ENCODE measurements at regions not wholly inside any gene's neighbourhood (a gene's known extent, or its start where the extent isn't known, plus 50 kb on each side); places are given as distances from the start of the nearest gene placed in this dataset.

DNA sequence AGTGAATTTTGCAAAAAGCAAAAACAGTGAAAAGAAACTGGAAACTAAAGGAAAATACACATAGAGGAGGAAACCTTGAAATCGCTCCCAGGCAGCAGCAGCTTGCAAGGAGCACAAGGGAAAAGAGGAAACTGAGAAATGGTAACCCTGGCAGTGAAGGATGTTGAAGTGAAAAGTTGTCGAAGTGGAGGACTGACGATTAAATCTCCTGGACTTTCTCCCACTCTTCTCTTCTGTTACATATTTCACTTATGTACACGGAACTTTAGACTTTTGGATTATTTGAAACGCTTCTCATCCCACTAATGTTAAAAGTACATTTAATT, 388.8 kb upstream of the USP15 start:
- no peaks in the 10 kb centered on the region for H3K27me3 ChIP-seq (ENCODE audit: insufficient read depth, low read length)
- CTCF ChIA-PET = no interaction called here
- no peaks in the 10 kb centered on the region for H3K36me3 ChIP-seq (ENCODE audit: control insufficient read depth in 1 of 2, insufficient read depth in 2 of 2, low read length in 2 of 2)
- no TSS peak for BruUV-seq (replicated peaks)
- DNase-seq (ENCODE audit: low read depth, low spot score) (no peak), ATAC-seq (no peak)
- H3K9me3 ChIP-seq (ENCODE audit: control insufficient read depth in 1 of 2, insufficient read depth in 1 of 2, low read depth in 1 of 2, low read length in 2 of 2) = no peaks in the 10 kb centered on the region
- POLR2A ChIA-PET = no interaction called here
- intact Hi-C loops (cut with micrococcal nuclease) = no loop called here
- H3K9me2 ChIP-seq (ENCODE audit: insufficient read depth) = no peaks in the 10 kb centered on the region
- no peak overlapping the region for H3K4me3 ChIP-seq (replicated peaks in 1 of 2; ENCODE audit: low read depth in 1 of 2, low read length in 2 of 2)
- TF ChIP-seq, protein P1, sequence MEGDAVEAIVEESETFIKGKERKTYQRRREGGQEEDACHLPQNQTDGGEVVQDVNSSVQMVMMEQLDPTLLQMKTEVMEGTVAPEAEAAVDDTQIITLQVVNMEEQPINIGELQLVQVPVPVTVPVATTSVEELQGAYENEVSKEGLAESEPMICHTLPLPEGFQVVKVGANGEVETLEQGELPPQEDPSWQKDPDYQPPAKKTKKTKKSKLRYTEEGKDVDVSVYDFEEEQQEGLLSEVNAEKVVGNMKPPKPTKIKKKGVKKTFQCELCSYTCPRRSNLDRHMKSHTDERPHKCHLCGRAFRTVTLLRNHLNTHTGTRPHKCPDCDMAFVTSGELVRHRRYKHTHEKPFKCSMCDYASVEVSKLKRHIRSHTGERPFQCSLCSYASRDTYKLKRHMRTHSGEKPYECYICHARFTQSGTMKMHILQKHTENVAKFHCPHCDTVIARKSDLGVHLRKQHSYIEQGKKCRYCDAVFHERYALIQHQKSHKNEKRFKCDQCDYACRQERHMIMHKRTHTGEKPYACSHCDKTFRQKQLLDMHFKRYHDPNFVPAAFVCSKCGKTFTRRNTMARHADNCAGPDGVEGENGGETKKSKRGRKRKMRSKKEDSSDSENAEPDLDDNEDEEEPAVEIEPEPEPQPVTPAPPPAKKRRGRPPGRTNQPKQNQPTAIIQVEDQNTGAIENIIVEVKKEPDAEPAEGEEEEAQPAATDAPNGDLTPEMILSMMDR (IDR thresholded peaks at IDR 0.05 in 2 of 3, conservative IDR thresholded peaks at IDR 0.05 in 1 of 3; ENCODE audit: borderline replicate concordance in 1 of 3, insufficient read depth in 1 of 3, low read depth in 2 of 3, low read length in 2 of 3) = no peak
- TF ChIP-seq ZFX (IDR thresholded peaks at IDR 0.05) = no peak
- TF ChIP-seq, protein P2, sequence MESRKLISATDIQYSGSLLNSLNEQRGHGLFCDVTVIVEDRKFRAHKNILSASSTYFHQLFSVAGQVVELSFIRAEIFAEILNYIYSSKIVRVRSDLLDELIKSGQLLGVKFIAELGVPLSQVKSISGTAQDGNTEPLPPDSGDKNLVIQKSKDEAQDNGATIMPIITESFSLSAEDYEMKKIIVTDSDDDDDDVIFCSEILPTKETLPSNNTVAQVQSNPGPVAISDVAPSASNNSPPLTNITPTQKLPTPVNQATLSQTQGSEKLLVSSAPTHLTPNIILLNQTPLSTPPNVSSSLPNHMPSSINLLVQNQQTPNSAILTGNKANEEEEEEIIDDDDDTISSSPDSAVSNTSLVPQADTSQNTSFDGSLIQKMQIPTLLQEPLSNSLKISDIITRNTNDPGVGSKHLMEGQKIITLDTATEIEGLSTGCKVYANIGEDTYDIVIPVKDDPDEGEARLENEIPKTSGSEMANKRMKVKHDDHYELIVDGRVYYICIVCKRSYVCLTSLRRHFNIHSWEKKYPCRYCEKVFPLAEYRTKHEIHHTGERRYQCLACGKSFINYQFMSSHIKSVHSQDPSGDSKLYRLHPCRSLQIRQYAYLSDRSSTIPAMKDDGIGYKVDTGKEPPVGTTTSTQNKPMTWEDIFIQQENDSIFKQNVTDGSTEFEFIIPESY (IDR thresholded peaks at IDR 0.05; ENCODE audit: extremely low read depth, insufficient replicate concordance, low read length) = no peak
- TF ChIP-seq TCF7L2 (IDR thresholded peaks at IDR 0.05; ENCODE audit: borderline replicate concordance, extremely low read depth, insufficient read depth, insufficient read length) = no peak
- TF ChIP-seq FOSL1 (IDR thresholded peaks at IDR 0.05; ENCODE audit: low read depth) = no peak
- RAD21 ChIA-PET (ENCODE audit: low non-redundant PET in 1 of 2, low total read pairs in 2 of 2, uncharacterized antibody in 2 of 2, unreplicated experiment in 2 of 2) = no interaction called here
- no peaks in the 10 kb centered on the region for H3K4me1 ChIP-seq (ENCODE audit: control insufficient read depth in 1 of 2, insufficient read depth in 2 of 2, low read length in 2 of 2)
- no peak overlapping the region for H3K4me2 ChIP-seq (ENCODE audit: low read length)
- no peaks in the 10 kb centered on the region for H4K20me1 ChIP-seq (ENCODE audit: insufficient read depth)
- no peaks in the 10 kb centered on the region for H3K79me2 ChIP-seq (ENCODE audit: insufficient read depth, low read length)
- H3K27ac ChIP-seq (ENCODE audit: low read depth, low read length) = no peak overlapping the region
- H3K9ac ChIP-seq (ENCODE audit: low read length) = no peak overlapping the region
- H2AFZ ChIP-seq (ENCODE audit: low read depth, low read length, poor library complexity, severe bottlenecking) = no peak overlapping the region

DNA sequence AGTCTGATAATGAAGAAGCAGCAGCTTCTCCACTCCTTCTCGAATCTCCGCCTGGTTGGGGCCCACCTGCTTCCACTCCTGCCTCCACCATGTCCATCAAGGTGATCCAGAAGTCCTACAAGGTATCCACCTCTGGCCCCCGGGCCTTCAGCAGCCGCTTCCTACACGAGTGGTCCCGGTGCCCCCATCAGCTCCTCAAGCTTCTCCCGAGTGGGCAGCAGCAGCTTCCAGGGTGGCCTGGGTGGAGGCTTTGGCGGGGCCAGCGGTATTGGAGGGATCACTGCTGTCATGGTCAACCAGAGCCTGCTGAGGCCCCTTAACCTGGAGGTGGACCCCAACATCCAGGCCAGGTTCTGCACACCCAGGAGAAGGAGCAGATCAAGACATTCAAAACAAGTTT, 381.0 kb upstream of the USP15 start:
- ChIA-PET CTCF (no interaction called here), RAD21 (ENCODE audit: low non-redundant PET in 1 of 2, low total read pairs in 2 of 2, uncharacterized antibody in 2 of 2, unreplicated experiment in 2 of 2) (no interaction called here)

More for the DNA sequence above, 381.0 kb upstream of the USP15 start:
- no peaks in the 10 kb centered on the region for H3K9me3 ChIP-seq (ENCODE audit: control insufficient read depth in 1 of 2, insufficient read depth in 1 of 2, low read depth in 1 of 2, low read length in 2 of 2)
- no peaks in the 10 kb centered on the region for H3K79me2 ChIP-seq (ENCODE audit: insufficient read depth, low read length)
- no peaks in the 10 kb centered on the region for H4K20me1 ChIP-seq (ENCODE audit: insufficient read depth)
- H3K36me3 ChIP-seq (ENCODE audit: control insufficient read depth in 1 of 2, insufficient read depth in 2 of 2, low read length in 2 of 2) = no peaks in the 10 kb centered on the region
- POLR2A ChIA-PET = no interaction called here
- no peaks in the 10 kb centered on the region for H3K9me2 ChIP-seq (ENCODE audit: insufficient read depth)
- intact Hi-C loops (cut with micrococcal nuclease) = no loop called here
- H2AFZ ChIP-seq (ENCODE audit: low read depth, low read length, poor library complexity, severe bottlenecking) = no peak overlapping the region
- BruUV-seq (replicated peaks) = no TSS peak
- DNase-seq (ENCODE audit: low read depth, low spot score) (no peak), ATAC-seq (no peak)
- no peak overlapping the region for H3K9ac ChIP-seq (ENCODE audit: low read length)
- H3K4me3 ChIP-seq (replicated peaks in 1 of 2; ENCODE audit: low read depth in 1 of 2, low read length in 2 of 2) = no peak overlapping the region
- TF ChIP-seq FOSL1 (IDR thresholded peaks at IDR 0.05; ENCODE audit: low read depth) = no peak
- no peak for TF ChIP-seq POLR2A (IDR thresholded peaks at IDR 0.05; ENCODE audit: borderline replicate concordance, extremely low read depth, insufficient read depth, insufficient read length)
- no peak for TF ChIP-seq CBX3 (IDR thresholded peaks at IDR 0.05; ENCODE audit: low read depth)
- TF ChIP-seq RAD21 (IDR thresholded peaks at IDR 0.05; ENCODE audit: low read depth) = no peak
- TF ChIP-seq EGR1 (IDR thresholded peaks at IDR 0.05; ENCODE audit: low read depth) = no peak
- H3K27me3 ChIP-seq (ENCODE audit: insufficient read depth, low read length) = no peaks in the 10 kb centered on the region
- H3K27ac ChIP-seq (ENCODE audit: low read depth, low read length) = no peak overlapping the region
- H3K4me1 ChIP-seq (ENCODE audit: control insufficient read depth in 1 of 2, insufficient read depth in 2 of 2, low read length in 2 of 2) = no peaks in the 10 kb centered on the region
- no peak overlapping the region for H3K4me2 ChIP-seq (ENCODE audit: low read length)
